Osteoblast (primary cell): ENCODE measurements at regions not wholly inside any gene's neighbourhood (a gene's known extent, or its start where the extent isn't known, plus 50 kb on each side); places are given as distances from the start of the nearest gene placed in this dataset.

Source experiments
- DNase-seq: peaks from one replicate; pipeline ENCODE4 v3.0.0; 2011; ENCODE audit warnings: low spot score, mixed read lengths; ENCODE audit not compliant: insufficient read length; ENCODE audit errors: missing footprints
- H2AFZ ChIP-seq: 2 replicates; pipeline ENCODE4 v1.6.0; 2011; ENCODE audit warnings: mild to moderate bottlenecking, low read length
- H3K27ac ChIP-seq: 2 replicates; pipeline ENCODE4 v1.5.1; 2011; ENCODE audit warnings: mild to moderate bottlenecking, low read depth, low read length, moderate library complexity
- H3K27me3 ChIP-seq: 2 replicates; pipeline ENCODE4 v1.6.0; 2012; ENCODE audit warnings: mild to moderate bottlenecking, control low read depth, inconsistent platforms, low read length, moderate library complexity; ENCODE audit not compliant: insufficient read depth
- H3K36me3 ChIP-seq: 2 replicates; pipeline ENCODE4 v1.5.1; 2011; ENCODE audit warnings: mild to moderate bottlenecking, low read length, control low read depth, moderate library complexity; ENCODE audit not compliant: insufficient read depth
- H3K4me1 ChIP-seq: 2 replicates; pipeline ENCODE4 v1.5.1; 2011; ENCODE audit warnings: mild to moderate bottlenecking, low read length, control low read depth, moderate library complexity; ENCODE audit not compliant: insufficient read depth
- H3K4me2 ChIP-seq: 2 replicates; pipeline ENCODE4 v1.6.0; 2011; ENCODE audit warnings: mild to moderate bottlenecking, low read length; ENCODE audit not compliant: insufficient read depth
- H3K4me3 ChIP-seq: fragments of 200-600 bp; sonication (generic); 3 replicates; pipeline ENCODE4 v1.5.1; 2012; ENCODE audit warnings: mild to moderate bottlenecking, low read length, inconsistent platforms; ENCODE audit not compliant: insufficient read depth
- H3K79me2 ChIP-seq: 2 replicates; pipeline ENCODE4 v1.6.0; 2012; ENCODE audit warnings: mild to moderate bottlenecking, low read length, control low read depth, inconsistent platforms; ENCODE audit not compliant: insufficient read depth
- H3K9me3 ChIP-seq: 2 replicates; pipeline ENCODE4 v1.5.1; 2011; ENCODE audit warnings: low read depth, low read length, control low read depth
- H4K20me1 ChIP-seq: 2 replicates; pipeline ENCODE4 v1.6.0; 2012; ENCODE audit warnings: mild to moderate bottlenecking, low read length, control low read depth; ENCODE audit not compliant: insufficient read depth
- CTCF ChIP-seq: IDR thresholded peaks from 2 replicates; pipeline ENCODE4 v1.5.1; 2011; ENCODE audit warnings: mild to moderate bottlenecking, low read depth, low read length, moderate library complexity; ENCODE audit errors: extremely low read depth

- Histone ChIP-seq H3K9me3 (no peaks in the 10 kb centered on the region), H2AFZ (no peak overlapping the region), H3K27me3 (no peaks in the 10 kb centered on the region), H3K36me3 (no peaks in the 10 kb centered on the region), H3K27ac (no peak overlapping the region), H4K20me1 (no peaks in the 10 kb centered on the region), H3K4me1 (no peaks in the 10 kb centered on the region), H3K4me3 (no peak overlapping the region), H3K4me2 (no peak overlapping the region), H3K79me2 (no peaks in the 10 kb centered on the region)
- no peak for TF ChIP-seq CTCF
- no peak for DNase-seq
These were observed 234.8 kb upstream of the PIK3C3 start for GRCh38 chr18:41720226-41720625.

- Histone ChIP-seq H3K4me2 (no peak overlapping the region), H3K27me3 (no peaks in the 10 kb centered on the region), H2AFZ (no peak overlapping the region), H3K27ac (no peak overlapping the region), H3K36me3 (no peaks in the 10 kb centered on the region), H3K4me3 (no peak overlapping the region), H3K79me2 (no peaks in the 10 kb centered on the region), H4K20me1 (no peaks in the 10 kb centered on the region), H3K4me1 (no peaks in the 10 kb centered on the region), H3K9me3 (no peaks in the 10 kb centered on the region)
- no peak for TF ChIP-seq CTCF
- no peak for DNase-seq
These were observed 235.2 kb upstream of the PIK3C3 start for GRCh38 chr18:41719808-41720207.

- H3K27ac ChIP-seq, result no peak overlapping the region
- no peak overlapping the region for H3K4me3 ChIP-seq
- no peak for TF ChIP-seq CTCF
- H3K36me3 ChIP-seq, result no peaks in the 10 kb centered on the region
- H3K79me2 ChIP-seq, result no peaks in the 10 kb centered on the region
- H3K9me3 ChIP-seq, result no peaks in the 10 kb centered on the region
- H3K4me1 ChIP-seq, result no peaks in the 10 kb centered on the region
- DNase-seq, result no peak
- H2AFZ ChIP-seq, result no peak overlapping the region
- no peaks in the 10 kb centered on the region for H3K27me3 ChIP-seq
- no peak overlapping the region for H3K4me2 ChIP-seq
- H4K20me1 ChIP-seq, result no peaks in the 10 kb centered on the region
These were observed 240.2 kb upstream of the PIK3C3 start for GRCh38 chr18:41714872-41715271.

GRCh38 chr18:41713969-41714825 is 240.8 kb upstream of the PIK3C3 start:
- Histone ChIP-seq H2AFZ (no peak overlapping the region), H3K4me1 (no peaks in the 10 kb centered on the region), H3K27ac (no peak overlapping the region), H4K20me1 (no peaks in the 10 kb centered on the region), H3K36me3 (no peaks in the 10 kb centered on the region), H3K4me3 (no peak overlapping the region), H3K27me3 (no peaks in the 10 kb centered on the region), H3K9me3 (no peaks in the 10 kb centered on the region), H3K79me2 (no peaks in the 10 kb centered on the region), H3K4me2 (no peak overlapping the region)
- no peak for DNase-seq
- no peak for TF ChIP-seq CTCF
